Parathyroid adenoma (tissue), 2 donors: ENCODE measurements at regions not wholly inside any gene's neighbourhood (a gene's known extent, or its start where the extent isn't known, plus 50 kb on each side); places are given as distances from the start of the nearest gene placed in this dataset.
"Not testable (repeated sequence)": the region's sequence is repeated elsewhere in the genome, so short reads cannot be mapped to it uniquely, and the experiment has no call there.

ENCODE experiments used
- H2AFZ ChIP-seq: fragments of 300-600 bp; sonication (generic); one replicate; pipeline ENCODE4 v1.7.0; 2017; ENCODE audit warnings: antibody characterized with exemption, mild to moderate bottlenecking
- H3K27ac ChIP-seq: fragments of 300-600 bp; sonication (generic); one replicate; pipeline ENCODE4 v1.7.0; 2017
- H3K27me3 ChIP-seq: fragments of 300-600 bp; sonication (generic); one replicate; pipeline ENCODE4 v1.7.0; 2017; ENCODE audit warnings: low read length; ENCODE audit not compliant: control insufficient read depth, insufficient read depth
- H3K36me3 ChIP-seq: fragments of 300-600 bp; sonication (generic); one replicate; pipeline ENCODE4 v1.7.0; 2017; ENCODE audit warnings: low read length; ENCODE audit not compliant: control insufficient read depth, insufficient read depth
- H3K4me1 ChIP-seq: fragments of 300-600 bp; sonication (generic); one replicate; pipeline ENCODE4 v1.7.0; 2017; ENCODE audit warnings: control low read depth
- H3K4me2 ChIP-seq: fragments of 300-600 bp; sonication (generic); one replicate; pipeline ENCODE4 v1.7.0; 2017; ENCODE audit warnings: low read length
- H3K4me3 ChIP-seq: fragments of 300-600 bp; sonication (generic); one replicate; pipeline ENCODE4 v1.7.0; 2017; ENCODE audit warnings: low read depth, low read length
- H3K79me2 ChIP-seq: fragments of 300-600 bp; sonication (generic); one replicate; pipeline ENCODE4 v1.7.0; 2017; ENCODE audit warnings: control low read depth
- H3K9ac ChIP-seq: fragments of 300-600 bp; sonication (generic); one replicate; pipeline ENCODE4 v1.7.0; 2017; ENCODE audit warnings: mild to moderate bottlenecking
- H3K9me3 ChIP-seq: fragments of 300-600 bp; sonication (generic); one replicate; pipeline ENCODE4 v1.7.0; 2017; ENCODE audit warnings: low read length; ENCODE audit not compliant: control insufficient read depth
- CTCF ChIP-seq: fragments of 300-600 bp; sonication (generic); IDR thresholded peaks from one replicate; pipeline ENCODE4 v1.7.0; 2017; ENCODE audit warnings: antibody characterized with exemption, mild to moderate bottlenecking
- donor health status: primary hyperparathyroidism.

- no peak overlapping the region for H3K4me3 ChIP-seq
- no peaks in the 10 kb centered on the region for H3K79me2 ChIP-seq
- H3K36me3 ChIP-seq, result no peaks in the 10 kb centered on the region
- H3K4me2 ChIP-seq, result no peak overlapping the region
- H3K9ac ChIP-seq, result no peak overlapping the region
- no peaks in the 10 kb centered on the region for H3K9me3 ChIP-seq
- H3K27ac ChIP-seq, result no peak overlapping the region
- no peak overlapping the region for H2AFZ ChIP-seq
- no peaks in the 10 kb centered on the region for H3K4me1 ChIP-seq
- H3K27me3 ChIP-seq, result no peaks in the 10 kb centered on the region
- no peak for TF ChIP-seq CTCF
Observed at GRCh38 chr6:111942561-111942960, 69.3 kb upstream of the FYN start.

- no peaks in the 10 kb centered on the region for H3K79me2 ChIP-seq
- no peak for TF ChIP-seq CTCF
- H3K9ac ChIP-seq, result no peak overlapping the region
- no peaks in the 10 kb centered on the region for H3K4me1 ChIP-seq
- no peaks in the 10 kb centered on the region for H3K27me3 ChIP-seq
- no peak overlapping the region for H3K27ac ChIP-seq
- H2AFZ ChIP-seq, result no peak overlapping the region
- H3K4me3 ChIP-seq, result no peak overlapping the region
- no peaks in the 10 kb centered on the region for H3K36me3 ChIP-seq
- no peak overlapping the region for H3K4me2 ChIP-seq
- H3K9me3 ChIP-seq, result no peaks in the 10 kb centered on the region
Observed at GRCh38 chr6:111943266-111943665, 70.0 kb upstream of the FYN start.

GRCh38 chr6:111943726-111944125 lies 70.5 kb upstream of the FYN start:
- no peaks in the 10 kb centered on the region for H3K79me2 ChIP-seq

GRCh38 chr6:111944541-111944940 lies 71.3 kb upstream of the FYN start:
- no peaks in the 10 kb centered on the region for H3K36me3 ChIP-seq
- H2AFZ ChIP-seq, result no peak overlapping the region
- no peaks in the 10 kb centered on the region for H3K9me3 ChIP-seq
- no peaks in the 10 kb centered on the region for H3K27me3 ChIP-seq
- no peak overlapping the region for H3K9ac ChIP-seq
- H3K79me2 ChIP-seq, result no peaks in the 10 kb centered on the region
- no peak for TF ChIP-seq CTCF
- H3K4me2 ChIP-seq, result no peak overlapping the region
- H3K4me3 ChIP-seq, result no peak overlapping the region
- H3K4me1 ChIP-seq, result peaks cover 1% of the 10 kb centered on the region
- H3K27ac ChIP-seq, result no peak overlapping the region

More at GRCh38 chr6:111943726-111944125, 70.5 kb upstream of the FYN start:
- Histone ChIP-seq H3K4me3 (no peak overlapping the region), H3K4me1 (no peaks in the 10 kb centered on the region), H3K36me3 (no peaks in the 10 kb centered on the region), H3K4me2 (no peak overlapping the region), H2AFZ (no peak overlapping the region), H3K27ac (no peak overlapping the region), H3K9ac (no peak overlapping the region), H3K27me3 (no peaks in the 10 kb centered on the region), H3K9me3 (no peaks in the 10 kb centered on the region)
- no peak for TF ChIP-seq CTCF

GRCh38 chr6:111949546-111949945 lies 76.3 kb upstream of the FYN start:
- Histone ChIP-seq H3K4me3 (no peak overlapping the region), H3K9me3 (no peaks in the 10 kb centered on the region), H3K9ac (no peak overlapping the region), H2AFZ (peak overlapping the region; percentile 71), H3K4me2 (no peak overlapping the region), H3K36me3 (no peaks in the 10 kb centered on the region), H3K79me2 (no peaks in the 10 kb centered on the region), H3K27me3 (no peaks in the 10 kb centered on the region), H3K4me1 (peaks cover 4% of the 10 kb centered on the region), H3K27ac (no peak overlapping the region)
- no peak for TF ChIP-seq CTCF

- peak overlapping the region; percentile 71 for H2AFZ ChIP-seq
- H3K4me1 ChIP-seq, H3K27ac ChIP-seq, H3K36me3 ChIP-seq, H3K4me2 ChIP-seq, H3K79me2 ChIP-seq, H3K9me3 ChIP-seq, H3K9ac ChIP-seq, H3K4me3 ChIP-seq, H3K27me3 ChIP-seq: not testable (repeated sequence)
Observed at GRCh38 chr6:111949984-111950383, 76.7 kb upstream of the FYN start.
